ENCODE measurements at regions not wholly inside any gene's neighbourhood (a gene's known extent, or its start where the extent isn't known, plus 50 kb on each side); places are given as distances from the start of the nearest gene placed in this dataset.

DNA sequence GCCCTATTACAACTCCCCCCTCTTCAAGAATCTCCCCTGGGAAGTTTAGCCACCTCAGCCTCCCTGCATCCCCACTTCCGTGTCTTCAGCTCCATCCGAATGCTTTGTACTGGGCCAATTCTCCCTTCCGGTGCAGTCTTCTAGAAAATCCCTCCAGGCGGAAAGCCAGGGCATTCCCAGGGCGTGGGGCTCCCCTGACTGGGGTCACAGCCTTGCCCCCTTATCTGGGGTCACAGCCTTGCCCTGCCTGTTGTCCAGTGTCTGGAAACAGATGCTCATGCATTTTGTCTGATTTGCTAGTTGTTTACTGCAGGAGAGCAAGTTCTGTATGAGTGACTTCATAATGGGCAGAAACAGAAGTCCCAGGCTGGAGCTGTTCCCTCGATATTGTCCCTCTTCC lies 112.5 kb upstream of the TCERG1L start:
- Histone ChIP-seq H3K9me3 (ENCODE audit: control insufficient read depth, insufficient read depth, low read length) (peaks cover 80% of the 10 kb centered on the region), H3K4me3 (ENCODE audit: low read depth, low read length) (no peak overlapping the region), H3K27me3 (ENCODE audit: control insufficient read depth, insufficient read depth, low read length) (no peaks in the 10 kb centered on the region), H3K27ac (ENCODE audit: low read depth, low read length) (no peak overlapping the region)
- ChIA-PET POLR2A (no interaction called here), CTCF (no interaction called here)
- no peak for DNase-seq (ENCODE audit: low read depth, low spot score)
- TF ChIP-seq, protein P1, sequence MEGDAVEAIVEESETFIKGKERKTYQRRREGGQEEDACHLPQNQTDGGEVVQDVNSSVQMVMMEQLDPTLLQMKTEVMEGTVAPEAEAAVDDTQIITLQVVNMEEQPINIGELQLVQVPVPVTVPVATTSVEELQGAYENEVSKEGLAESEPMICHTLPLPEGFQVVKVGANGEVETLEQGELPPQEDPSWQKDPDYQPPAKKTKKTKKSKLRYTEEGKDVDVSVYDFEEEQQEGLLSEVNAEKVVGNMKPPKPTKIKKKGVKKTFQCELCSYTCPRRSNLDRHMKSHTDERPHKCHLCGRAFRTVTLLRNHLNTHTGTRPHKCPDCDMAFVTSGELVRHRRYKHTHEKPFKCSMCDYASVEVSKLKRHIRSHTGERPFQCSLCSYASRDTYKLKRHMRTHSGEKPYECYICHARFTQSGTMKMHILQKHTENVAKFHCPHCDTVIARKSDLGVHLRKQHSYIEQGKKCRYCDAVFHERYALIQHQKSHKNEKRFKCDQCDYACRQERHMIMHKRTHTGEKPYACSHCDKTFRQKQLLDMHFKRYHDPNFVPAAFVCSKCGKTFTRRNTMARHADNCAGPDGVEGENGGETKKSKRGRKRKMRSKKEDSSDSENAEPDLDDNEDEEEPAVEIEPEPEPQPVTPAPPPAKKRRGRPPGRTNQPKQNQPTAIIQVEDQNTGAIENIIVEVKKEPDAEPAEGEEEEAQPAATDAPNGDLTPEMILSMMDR (IDR thresholded peaks at IDR 0.05; ENCODE audit: low read depth, low read length) = no peak

DNA sequence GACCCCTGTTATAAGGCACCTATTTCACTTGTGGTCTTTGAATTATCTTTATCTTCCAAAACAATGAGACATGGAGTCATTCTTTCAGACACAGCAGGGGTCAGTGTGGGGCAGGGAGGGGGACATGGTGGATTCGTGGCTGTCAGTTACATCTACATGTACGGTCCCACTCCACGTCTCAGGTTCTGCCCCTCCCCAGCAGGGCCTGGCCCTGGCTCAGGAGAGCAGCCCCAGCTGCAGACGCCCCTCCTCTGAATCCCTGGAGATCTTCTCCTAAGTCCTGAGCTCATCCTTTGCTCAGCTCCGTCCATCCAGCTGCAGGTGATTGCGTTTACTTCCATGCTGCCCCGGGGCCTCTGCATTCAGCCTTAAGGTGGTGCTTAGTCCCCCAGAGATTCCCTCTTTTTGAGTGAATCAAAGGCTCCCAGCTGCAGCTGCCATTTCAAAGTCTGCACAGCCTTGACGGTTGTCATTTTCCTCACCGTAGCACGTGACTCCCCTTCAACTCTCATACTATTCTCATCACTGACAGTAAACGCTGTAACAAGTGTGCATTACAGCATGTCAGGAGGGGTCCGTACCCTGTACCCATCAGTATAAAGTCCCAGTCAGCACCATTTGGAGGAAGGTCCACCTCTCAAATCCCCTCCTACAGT lies 113.4 kb upstream of the TCERG1L start:
- no peak for DNase-seq (ENCODE audit: low read depth, low spot score)
- TF ChIP-seq, protein P1 (IDR thresholded peaks at IDR 0.05; ENCODE audit: low read depth, low read length) = no peak
- H3K27ac ChIP-seq (ENCODE audit: low read depth, low read length) = no peak overlapping the region
- H3K4me3 ChIP-seq (ENCODE audit: low read depth, low read length) = no peak overlapping the region
- CTCF ChIA-PET = no interaction called here
- H3K27me3 ChIP-seq (ENCODE audit: control insufficient read depth, insufficient read depth, low read length) = no peaks in the 10 kb centered on the region
- POLR2A ChIA-PET = no interaction called here
- peaks cover 86% of the 10 kb centered on the region for H3K9me3 ChIP-seq (ENCODE audit: control insufficient read depth, insufficient read depth, low read length)

DNA sequence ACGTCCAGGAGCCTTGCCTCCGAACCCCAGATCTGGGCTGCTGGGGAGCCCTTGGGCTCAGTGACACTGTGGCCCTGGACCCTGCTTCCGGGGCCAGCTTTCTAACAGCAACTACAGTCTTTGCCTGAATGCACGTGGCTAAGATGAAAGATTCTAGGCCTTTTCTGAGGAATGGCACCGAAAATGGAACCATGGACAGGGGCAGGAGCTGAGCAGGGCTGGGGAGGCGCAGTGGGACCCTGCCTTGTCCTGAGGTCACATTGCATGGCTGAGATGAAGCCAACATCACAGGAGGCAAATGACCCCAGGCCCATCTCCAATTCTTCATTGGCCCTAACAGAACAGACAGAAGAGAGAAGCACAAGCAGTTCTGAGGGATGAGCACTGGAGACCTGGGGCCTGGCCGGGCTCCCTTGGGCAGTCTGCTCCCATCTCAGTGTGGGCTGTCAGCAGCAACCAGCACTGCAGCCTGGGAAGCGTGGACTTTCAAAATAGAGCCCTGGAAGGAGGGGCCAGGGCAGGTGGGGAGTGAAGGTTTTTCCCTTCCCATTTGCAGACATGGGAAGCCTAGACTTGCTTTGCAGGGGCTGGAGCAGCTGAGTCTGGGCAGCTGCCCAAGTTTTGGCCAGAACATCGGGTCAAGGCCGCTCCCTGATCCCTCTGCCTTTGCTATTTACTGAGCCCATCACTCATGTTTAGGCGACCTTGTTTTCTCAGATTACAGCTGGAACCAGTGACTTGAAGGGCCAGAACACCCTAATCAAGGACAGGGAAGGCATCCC lies 114.4 kb upstream of the TCERG1L start:
- Histone ChIP-seq H3K4me3 (ENCODE audit: low read depth, low read length) (no peak overlapping the region), H3K9me3 (ENCODE audit: control insufficient read depth, insufficient read depth, low read length) (peaks cover 81% of the 10 kb centered on the region), H3K27ac (ENCODE audit: low read depth, low read length) (no peak overlapping the region), H3K27me3 (ENCODE audit: control insufficient read depth, insufficient read depth, low read length) (no peaks in the 10 kb centered on the region)
- TF ChIP-seq, protein P1 (IDR thresholded peaks at IDR 0.05; ENCODE audit: low read depth, low read length) = no peak
- POLR2A ChIA-PET = no interaction called here
- CTCF ChIA-PET = no interaction called here
- DNase-seq (ENCODE audit: low read depth, low spot score) = no peak

DNA sequence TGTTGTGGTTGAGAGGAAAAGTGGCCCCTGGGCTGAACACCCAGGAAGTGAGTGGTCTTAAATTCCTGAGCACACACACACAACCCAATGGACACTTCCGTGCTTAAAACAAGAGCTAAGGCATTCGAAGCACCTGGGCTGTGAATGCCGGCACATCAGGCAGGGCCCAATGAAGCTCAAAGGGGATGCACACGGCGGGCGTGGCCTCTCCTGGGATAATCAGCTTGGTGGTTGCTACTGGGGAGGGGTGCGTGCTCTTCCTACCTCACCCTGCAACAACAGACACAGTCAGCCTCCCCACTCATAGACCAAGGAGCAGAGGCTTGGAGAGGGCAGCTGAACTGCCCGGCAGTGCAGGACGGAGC lies 115.0 kb upstream of the TCERG1L start:
- Histone ChIP-seq H3K4me3 (ENCODE audit: low read depth, low read length) (no peak overlapping the region), H3K27ac (ENCODE audit: low read depth, low read length) (no peak overlapping the region), H3K9me3 (ENCODE audit: control insufficient read depth, insufficient read depth, low read length) (peaks cover 80% of the 10 kb centered on the region), H3K27me3 (ENCODE audit: control insufficient read depth, insufficient read depth, low read length) (no peaks in the 10 kb centered on the region)
- no peak for DNase-seq (ENCODE audit: low read depth, low spot score)
- ChIA-PET POLR2A (no interaction called here), CTCF (no interaction called here)
- TF ChIP-seq, protein P1 (IDR thresholded peaks at IDR 0.05; ENCODE audit: low read depth, low read length) = no peak

DNA sequence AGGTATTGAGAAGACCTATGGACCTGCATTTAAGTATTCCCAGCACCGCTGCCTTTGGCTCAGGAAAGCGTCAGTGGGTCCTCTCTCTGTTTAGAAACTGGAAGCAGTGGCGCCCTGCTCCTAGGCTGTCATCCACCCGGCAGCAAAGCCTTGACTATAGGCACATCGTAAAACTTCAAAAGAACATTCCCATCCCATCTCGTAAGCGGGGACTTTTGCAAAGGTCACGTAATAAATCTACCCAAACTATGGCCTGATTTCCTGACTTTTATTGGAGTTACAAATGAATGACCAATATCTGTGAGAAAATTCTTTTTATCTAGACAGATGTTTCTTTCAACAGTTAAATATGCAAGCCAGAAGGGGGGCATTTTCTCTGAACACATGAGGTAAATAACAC lies 115.8 kb upstream of the TCERG1L start:
- no peak overlapping the region for H3K27ac ChIP-seq (ENCODE audit: low read depth, low read length)
- CTCF ChIA-PET = no interaction called here
- DNase-seq (ENCODE audit: low read depth, low spot score) = no peak
- H3K4me3 ChIP-seq (ENCODE audit: low read depth, low read length) = no peak overlapping the region
- H3K9me3 ChIP-seq (ENCODE audit: control insufficient read depth, insufficient read depth, low read length) = peaks cover 80% of the 10 kb centered on the region
- TF ChIP-seq, protein P1 (IDR thresholded peaks at IDR 0.05; ENCODE audit: low read depth, low read length) = no peak
- no peaks in the 10 kb centered on the region for H3K27me3 ChIP-seq (ENCODE audit: control insufficient read depth, insufficient read depth, low read length)
- POLR2A ChIA-PET = no interaction called here
